ENCODE measurements at regions not wholly inside any gene's neighbourhood (a gene's known extent, or its start where the extent isn't known, plus 50 kb on each side); places are given as distances from the start of the nearest gene placed in this dataset.
"Not testable (repeated sequence)": the region's sequence is repeated elsewhere in the genome, so short reads cannot be mapped to it uniquely, and the experiment has no call there.

DNA sequence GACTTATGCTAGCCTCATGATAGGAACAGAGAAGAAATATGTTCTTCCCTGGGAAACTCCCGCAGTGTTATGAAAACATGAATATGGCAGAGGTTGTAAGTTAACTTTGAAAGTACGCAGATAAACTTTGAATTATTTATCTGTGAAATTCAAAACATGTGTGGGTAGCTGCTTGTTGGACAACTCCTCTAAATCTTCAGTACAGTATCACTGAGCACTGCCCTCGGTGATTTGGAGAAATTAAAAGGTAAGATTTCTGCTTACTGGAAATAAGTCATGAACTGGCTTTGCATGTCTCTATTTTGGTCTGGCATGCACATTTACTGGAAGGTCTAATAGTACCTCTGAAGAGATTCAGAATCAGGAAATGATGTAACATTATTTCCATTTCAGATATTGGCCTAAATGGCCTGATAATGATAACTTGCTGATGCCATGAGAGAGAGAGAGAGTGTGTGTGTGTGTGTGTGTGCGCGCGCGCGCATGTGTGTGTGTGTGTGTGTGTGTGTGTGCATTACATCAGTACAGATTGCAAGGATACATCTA lies 1441.9 kb upstream of the FLRT2 start:
- DNase-seq (ENCODE audit: low read depth, low spot score) = no peak
- no peaks in the 10 kb centered on the region for H3K36me3 Mint-ChIP-seq (ENCODE audit: low read depth)
- peaks cover 3% of the 10 kb centered on the region for H3K9me3 Mint-ChIP-seq
- H3K4me1 Mint-ChIP-seq = no peaks in the 10 kb centered on the region
- no peak overlapping the region for H3K4me3 Mint-ChIP-seq
- TF ChIP-seq, protein P1, sequence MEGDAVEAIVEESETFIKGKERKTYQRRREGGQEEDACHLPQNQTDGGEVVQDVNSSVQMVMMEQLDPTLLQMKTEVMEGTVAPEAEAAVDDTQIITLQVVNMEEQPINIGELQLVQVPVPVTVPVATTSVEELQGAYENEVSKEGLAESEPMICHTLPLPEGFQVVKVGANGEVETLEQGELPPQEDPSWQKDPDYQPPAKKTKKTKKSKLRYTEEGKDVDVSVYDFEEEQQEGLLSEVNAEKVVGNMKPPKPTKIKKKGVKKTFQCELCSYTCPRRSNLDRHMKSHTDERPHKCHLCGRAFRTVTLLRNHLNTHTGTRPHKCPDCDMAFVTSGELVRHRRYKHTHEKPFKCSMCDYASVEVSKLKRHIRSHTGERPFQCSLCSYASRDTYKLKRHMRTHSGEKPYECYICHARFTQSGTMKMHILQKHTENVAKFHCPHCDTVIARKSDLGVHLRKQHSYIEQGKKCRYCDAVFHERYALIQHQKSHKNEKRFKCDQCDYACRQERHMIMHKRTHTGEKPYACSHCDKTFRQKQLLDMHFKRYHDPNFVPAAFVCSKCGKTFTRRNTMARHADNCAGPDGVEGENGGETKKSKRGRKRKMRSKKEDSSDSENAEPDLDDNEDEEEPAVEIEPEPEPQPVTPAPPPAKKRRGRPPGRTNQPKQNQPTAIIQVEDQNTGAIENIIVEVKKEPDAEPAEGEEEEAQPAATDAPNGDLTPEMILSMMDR (conservative IDR thresholded peaks at IDR 0.05) = no peak
- H3K27ac Mint-ChIP-seq (ENCODE audit: unreplicated experiment) = no peak overlapping the region
- H3K27me3 Mint-ChIP-seq (ENCODE audit: low read depth) = no peaks in the 10 kb centered on the region

DNA sequence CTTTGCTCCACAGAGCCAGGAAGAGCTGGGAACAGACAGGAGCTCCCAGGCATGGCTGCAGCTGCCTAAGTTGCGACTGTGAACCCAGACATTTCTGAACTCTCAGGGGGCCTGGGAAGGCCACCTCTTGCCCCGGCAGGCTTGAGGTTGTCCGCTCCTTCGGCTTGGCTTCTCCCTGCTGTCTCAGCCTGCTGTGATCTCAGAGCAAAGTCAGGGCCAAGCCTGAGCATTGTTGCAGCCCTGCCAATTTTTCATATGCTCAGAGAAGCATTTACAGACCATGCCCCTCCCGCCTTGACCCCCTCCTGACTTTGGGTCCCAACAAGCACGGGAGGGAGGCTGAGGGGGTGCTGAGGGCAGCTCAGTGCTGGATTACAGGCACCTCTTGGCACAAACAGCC lies 1439.1 kb upstream of the FLRT2 start:
- no peak overlapping the region for H3K4me3 Mint-ChIP-seq
- no peaks in the 10 kb centered on the region for H3K9me3 Mint-ChIP-seq
- H3K27me3 Mint-ChIP-seq (ENCODE audit: low read depth) = no peaks in the 10 kb centered on the region
- H3K27ac Mint-ChIP-seq (ENCODE audit: unreplicated experiment) = no peak overlapping the region
- no peak for DNase-seq (ENCODE audit: low read depth, low spot score)
- TF ChIP-seq, protein P1 (conservative IDR thresholded peaks at IDR 0.05) = no peak
- no peaks in the 10 kb centered on the region for H3K4me1 Mint-ChIP-seq
- no peaks in the 10 kb centered on the region for H3K36me3 Mint-ChIP-seq (ENCODE audit: low read depth)

DNA sequence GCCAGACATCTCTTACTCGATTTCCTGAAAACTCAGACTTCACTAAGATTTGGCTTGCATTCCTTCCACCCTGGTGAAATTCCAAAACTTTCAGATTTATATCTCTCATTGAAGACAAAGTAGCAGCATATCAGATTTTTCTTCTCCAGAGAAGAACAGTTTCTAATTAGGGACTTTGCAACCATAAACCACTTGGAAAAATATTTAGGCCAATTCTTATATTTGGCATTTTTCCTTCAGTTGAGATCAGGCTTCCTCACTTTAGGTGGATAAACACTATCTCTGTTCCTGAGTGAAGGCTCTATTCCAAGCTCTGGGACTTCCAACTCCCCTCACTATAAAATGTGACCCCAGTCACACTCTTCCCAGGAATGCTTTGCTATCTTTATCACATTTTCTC lies 1434.3 kb upstream of the FLRT2 start:
- peaks cover 5% of the 10 kb centered on the region for H3K9me3 Mint-ChIP-seq
- H3K36me3 Mint-ChIP-seq (ENCODE audit: low read depth) = peaks cover 9% of the 10 kb centered on the region
- TF ChIP-seq, protein P1 (conservative IDR thresholded peaks at IDR 0.05) = no peak
- no peak overlapping the region for H3K4me3 Mint-ChIP-seq
- H3K27ac Mint-ChIP-seq (ENCODE audit: unreplicated experiment) = no peak overlapping the region
- DNase-seq (ENCODE audit: low read depth, low spot score) = no peak
- peaks cover 4% of the 10 kb centered on the region for H3K4me1 Mint-ChIP-seq
- no peaks in the 10 kb centered on the region for H3K27me3 Mint-ChIP-seq (ENCODE audit: low read depth)

DNA sequence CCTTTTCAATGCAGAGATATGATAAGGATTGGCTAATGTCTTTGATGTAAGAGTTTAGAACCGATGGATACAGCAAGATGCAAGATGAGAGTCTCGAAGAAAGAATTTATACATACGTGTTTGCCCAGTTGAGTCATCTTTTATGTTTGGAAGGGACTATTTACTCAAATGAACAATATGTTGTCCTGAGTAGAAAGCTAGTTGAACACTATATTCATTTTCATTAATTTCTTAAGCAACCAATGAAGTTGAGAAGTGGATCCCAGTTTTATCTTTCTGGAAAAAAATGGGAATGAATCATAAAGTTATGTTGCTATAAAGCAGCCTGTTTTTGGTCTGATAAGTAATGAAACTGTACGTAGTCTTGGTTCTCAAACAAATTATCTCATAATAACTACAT lies 1431.7 kb upstream of the FLRT2 start:
- TF ChIP-seq, protein P1 (conservative IDR thresholded peaks at IDR 0.05) = no peak
- Mint-ChIP-seq H3K27me3 (ENCODE audit: low read depth) (no peaks in the 10 kb centered on the region), H3K27ac (ENCODE audit: unreplicated experiment) (no peak overlapping the region), H3K4me3 (no peak overlapping the region), H3K9me3 (peaks cover 8% of the 10 kb centered on the region), H3K36me3 (ENCODE audit: low read depth) (peaks cover 9% of the 10 kb centered on the region), H3K4me1 (peaks cover 4% of the 10 kb centered on the region)
- DNase-seq (ENCODE audit: low read depth, low spot score) = no peak

DNA sequence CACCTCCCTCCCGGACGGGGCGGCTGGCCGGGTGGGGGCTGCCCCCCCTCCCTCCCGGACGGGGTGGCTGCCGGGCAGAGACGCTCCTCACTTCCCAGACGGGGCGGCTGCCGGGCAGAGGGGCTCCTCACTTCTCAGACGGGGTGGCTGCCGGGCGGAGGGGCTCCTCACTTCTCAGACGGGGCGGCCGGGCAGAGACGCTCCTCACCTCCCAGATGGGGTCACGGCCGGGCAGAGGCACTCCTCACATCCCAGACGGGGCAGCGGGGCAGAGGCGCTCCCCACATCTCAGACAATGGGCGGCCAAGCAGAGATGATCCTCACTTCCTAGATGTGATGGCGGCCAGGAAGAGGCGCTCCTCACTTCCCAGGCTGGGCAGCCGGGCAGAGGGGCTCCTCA lies 1430.4 kb upstream of the FLRT2 start:
- H3K4me3 Mint-ChIP-seq; H3K36me3 Mint-ChIP-seq (ENCODE audit: low read depth); H3K27ac Mint-ChIP-seq (ENCODE audit: unreplicated experiment); DNase-seq (ENCODE audit: low read depth, low spot score); H3K4me1 Mint-ChIP-seq; H3K27me3 Mint-ChIP-seq (ENCODE audit: low read depth): not testable (repeated sequence)
- H3K9me3 Mint-ChIP-seq = peaks cover 11% of the 10 kb centered on the region

GRCh38 chr14:84107835-84108343 lies 1422.1 kb upstream of the FLRT2 start:
- H3K9me3 Mint-ChIP-seq = peaks cover 5% of the 10 kb centered on the region
- H3K4me1 Mint-ChIP-seq = no peaks in the 10 kb centered on the region
- no peak overlapping the region for H3K4me3 Mint-ChIP-seq
- no peak overlapping the region for H3K27ac Mint-ChIP-seq (ENCODE audit: unreplicated experiment)
- H3K36me3 Mint-ChIP-seq (ENCODE audit: low read depth) = no peaks in the 10 kb centered on the region
- TF ChIP-seq, protein P1 (conservative IDR thresholded peaks at IDR 0.05) = no peak
- DNase-seq (ENCODE audit: low read depth, low spot score) = no peak
- H3K27me3 Mint-ChIP-seq (ENCODE audit: low read depth) = no peaks in the 10 kb centered on the region
